Superior temporal gyrus (tissue), 1 donor: ENCODE measurements at regions not wholly inside any gene's neighbourhood (a gene's known extent, or its start where the extent isn't known, plus 50 kb on each side); places are given as distances from the start of the nearest gene placed in this dataset.

Source experiments
- DNase-seq: peaks from one replicate; pipeline ENCODE4 v3.0.0-alpha.2; 2016; ENCODE audit errors: extremely low spot score

GRCh38 chr9:115983366-115983765 lies 170.2 kb upstream of the PAPPA start:
- no peak for DNase-seq

GRCh38 chr9:115985657-115986056 lies 167.9 kb upstream of the PAPPA start:
- no peak for DNase-seq

- DNase-seq: no peak
Observed at GRCh38 chr9:115986508-115986907, 167.1 kb upstream of the PAPPA start.

GRCh38 chr9:115988701-115989100 lies 164.9 kb upstream of the PAPPA start:
- no peak for DNase-seq

GRCh38 chr9:115989831-115990230 lies 163.8 kb upstream of the PAPPA start:
- no peak for DNase-seq

- no peak for DNase-seq
Observed at GRCh38 chr9:115992834-115993233, 160.8 kb upstream of the PAPPA start.

GRCh38 chr9:115997923-115998322 lies 155.7 kb upstream of the PAPPA start:
- DNase-seq: no peak

- no peak for DNase-seq
Observed at GRCh38 chr9:115998666-115999065, 154.9 kb upstream of the PAPPA start.

- no peak for DNase-seq
Observed at GRCh38 chr9:115999498-115999897, 154.1 kb upstream of the PAPPA start.

- no peak for DNase-seq
Observed at GRCh38 chr9:116000748-116001329, 152.8 kb upstream of the PAPPA start.

GRCh38 chr9:116002181-116002580 lies 151.4 kb upstream of the PAPPA start:
- DNase-seq: no peak

GRCh38 chr9:116002624-116003023 lies 151.0 kb upstream of the PAPPA start:
- DNase-seq: no peak

GRCh38 chr9:116003397-116003796 lies 150.2 kb upstream of the PAPPA start:
- DNase-seq: no peak

GRCh38 chr9:116005205-116005604 lies 148.4 kb upstream of the PAPPA start:
- no peak for DNase-seq

- DNase-seq: no peak
Observed at GRCh38 chr9:116007824-116008223, 145.8 kb upstream of the PAPPA start.

GRCh38 chr9:116008278-116008677 lies 145.3 kb upstream of the PAPPA start:
- no peak for DNase-seq

- DNase-seq: no peak
Observed at GRCh38 chr9:116009420-116009819, 144.2 kb upstream of the PAPPA start.

GRCh38 chr9:116015855-116016254 lies 137.7 kb upstream of the PAPPA start:
- no peak for DNase-seq

- no peak for DNase-seq
Observed at GRCh38 chr9:116020146-116020545, 133.4 kb upstream of the PAPPA start.

- DNase-seq: no peak
Observed at GRCh38 chr9:116020801-116021200, 132.8 kb upstream of the PAPPA start.

GRCh38 chr9:116027096-116027495 lies 126.5 kb upstream of the PAPPA start:
- DNase-seq: no peak

GRCh38 chr9:116027511-116027910 lies 126.1 kb upstream of the PAPPA start:
- no peak for DNase-seq

- no peak for DNase-seq
Observed at GRCh38 chr9:116027951-116028350, 125.6 kb upstream of the PAPPA start.

- no peak for DNase-seq
Observed at GRCh38 chr9:116030517-116030916, 123.1 kb upstream of the PAPPA start.
